ENCODE measurements at regions not wholly inside any gene's neighbourhood (a gene's known extent, or its start where the extent isn't known, plus 50 kb on each side); places are given as distances from the start of the nearest gene placed in this dataset.

- no peak for TF ChIP-seq POLR2AphosphoS5 (IDR thresholded peaks at IDR 0.05; ENCODE audit: low read depth)
- no peak for TF ChIP-seq CTCF (IDR thresholded peaks at IDR 0.05; ENCODE audit: insufficient read depth, low read length)
- TF ChIP-seq, protein P1, sequence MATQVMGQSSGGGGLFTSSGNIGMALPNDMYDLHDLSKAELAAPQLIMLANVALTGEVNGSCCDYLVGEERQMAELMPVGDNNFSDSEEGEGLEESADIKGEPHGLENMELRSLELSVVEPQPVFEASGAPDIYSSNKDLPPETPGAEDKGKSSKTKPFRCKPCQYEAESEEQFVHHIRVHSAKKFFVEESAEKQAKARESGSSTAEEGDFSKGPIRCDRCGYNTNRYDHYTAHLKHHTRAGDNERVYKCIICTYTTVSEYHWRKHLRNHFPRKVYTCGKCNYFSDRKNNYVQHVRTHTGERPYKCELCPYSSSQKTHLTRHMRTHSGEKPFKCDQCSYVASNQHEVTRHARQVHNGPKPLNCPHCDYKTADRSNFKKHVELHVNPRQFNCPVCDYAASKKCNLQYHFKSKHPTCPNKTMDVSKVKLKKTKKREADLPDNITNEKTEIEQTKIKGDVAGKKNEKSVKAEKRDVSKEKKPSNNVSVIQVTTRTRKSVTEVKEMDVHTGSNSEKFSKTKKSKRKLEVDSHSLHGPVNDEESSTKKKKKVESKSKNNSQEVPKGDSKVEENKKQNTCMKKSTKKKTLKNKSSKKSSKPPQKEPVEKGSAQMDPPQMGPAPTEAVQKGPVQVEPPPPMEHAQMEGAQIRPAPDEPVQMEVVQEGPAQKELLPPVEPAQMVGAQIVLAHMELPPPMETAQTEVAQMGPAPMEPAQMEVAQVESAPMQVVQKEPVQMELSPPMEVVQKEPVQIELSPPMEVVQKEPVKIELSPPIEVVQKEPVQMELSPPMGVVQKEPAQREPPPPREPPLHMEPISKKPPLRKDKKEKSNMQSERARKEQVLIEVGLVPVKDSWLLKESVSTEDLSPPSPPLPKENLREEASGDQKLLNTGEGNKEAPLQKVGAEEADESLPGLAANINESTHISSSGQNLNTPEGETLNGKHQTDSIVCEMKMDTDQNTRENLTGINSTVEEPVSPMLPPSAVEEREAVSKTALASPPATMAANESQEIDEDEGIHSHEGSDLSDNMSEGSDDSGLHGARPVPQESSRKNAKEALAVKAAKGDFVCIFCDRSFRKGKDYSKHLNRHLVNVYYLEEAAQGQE (IDR thresholded peaks at IDR 0.05; ENCODE audit: insufficient replicate concordance, low read depth) = no peak
Observed at GRCh38 chr1:61028136-61028535, 54.2 kb upstream of the NFIA start.

Measured in HL-60 (cell line).